GM12872 (cell line): ENCODE measurements at regions not wholly inside any gene's neighbourhood (a gene's known extent, or its start where the extent isn't known, plus 50 kb on each side); places are given as distances from the start of the nearest gene placed in this dataset.

Experiments used
- TF ChIP-seq, protein P1 (sequence below): IDR thresholded peaks from 3 replicates; pipeline ENCODE4 v1.5.1; 2011; ENCODE audit warnings: low read depth, mild to moderate bottlenecking, low read length, moderate library complexity; ENCODE audit not compliant: insufficient read depth

DNA sequence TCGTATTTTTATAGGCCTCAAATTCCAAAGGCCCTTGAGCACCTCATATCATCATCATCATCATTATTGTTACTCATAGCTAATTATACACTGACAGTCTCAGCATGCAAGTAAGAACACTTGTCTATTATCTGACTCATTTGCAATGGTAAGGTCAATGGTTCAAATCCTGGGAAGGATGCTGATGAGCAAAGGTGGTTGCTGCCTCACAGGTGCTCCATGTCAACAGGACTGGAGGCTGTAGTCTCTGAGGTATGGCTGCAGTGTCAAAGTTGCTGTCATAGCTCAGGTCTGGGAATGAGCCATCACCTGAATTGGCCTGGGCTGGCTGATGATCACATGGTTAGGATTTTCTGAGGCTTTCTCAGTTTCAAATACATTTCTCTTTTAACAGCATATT, 379.3 kb downstream of the BCL11A start:
- TF ChIP-seq, protein P1, sequence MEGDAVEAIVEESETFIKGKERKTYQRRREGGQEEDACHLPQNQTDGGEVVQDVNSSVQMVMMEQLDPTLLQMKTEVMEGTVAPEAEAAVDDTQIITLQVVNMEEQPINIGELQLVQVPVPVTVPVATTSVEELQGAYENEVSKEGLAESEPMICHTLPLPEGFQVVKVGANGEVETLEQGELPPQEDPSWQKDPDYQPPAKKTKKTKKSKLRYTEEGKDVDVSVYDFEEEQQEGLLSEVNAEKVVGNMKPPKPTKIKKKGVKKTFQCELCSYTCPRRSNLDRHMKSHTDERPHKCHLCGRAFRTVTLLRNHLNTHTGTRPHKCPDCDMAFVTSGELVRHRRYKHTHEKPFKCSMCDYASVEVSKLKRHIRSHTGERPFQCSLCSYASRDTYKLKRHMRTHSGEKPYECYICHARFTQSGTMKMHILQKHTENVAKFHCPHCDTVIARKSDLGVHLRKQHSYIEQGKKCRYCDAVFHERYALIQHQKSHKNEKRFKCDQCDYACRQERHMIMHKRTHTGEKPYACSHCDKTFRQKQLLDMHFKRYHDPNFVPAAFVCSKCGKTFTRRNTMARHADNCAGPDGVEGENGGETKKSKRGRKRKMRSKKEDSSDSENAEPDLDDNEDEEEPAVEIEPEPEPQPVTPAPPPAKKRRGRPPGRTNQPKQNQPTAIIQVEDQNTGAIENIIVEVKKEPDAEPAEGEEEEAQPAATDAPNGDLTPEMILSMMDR = no peak

DNA sequence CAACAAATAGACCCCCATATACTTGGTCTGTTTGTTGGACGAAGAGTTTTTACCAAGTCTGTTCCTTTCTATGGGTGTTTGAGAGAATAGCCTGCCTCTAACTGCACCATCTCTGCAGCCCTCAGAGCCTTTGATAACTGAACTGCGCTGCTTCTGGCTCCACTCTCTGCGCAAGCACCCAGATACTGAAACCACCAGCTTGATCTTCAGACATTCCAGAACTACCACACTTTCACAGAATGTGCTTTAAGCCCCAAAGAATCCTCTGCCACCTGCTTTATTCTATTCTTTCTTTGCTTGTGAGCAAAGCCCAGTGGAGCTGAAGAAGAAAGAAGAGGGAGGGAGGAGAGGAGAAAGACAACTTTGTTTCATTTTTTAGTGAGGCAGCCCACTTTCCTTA, 380.7 kb downstream of the BCL11A start:
- TF ChIP-seq, protein P1 = no peak

DNA sequence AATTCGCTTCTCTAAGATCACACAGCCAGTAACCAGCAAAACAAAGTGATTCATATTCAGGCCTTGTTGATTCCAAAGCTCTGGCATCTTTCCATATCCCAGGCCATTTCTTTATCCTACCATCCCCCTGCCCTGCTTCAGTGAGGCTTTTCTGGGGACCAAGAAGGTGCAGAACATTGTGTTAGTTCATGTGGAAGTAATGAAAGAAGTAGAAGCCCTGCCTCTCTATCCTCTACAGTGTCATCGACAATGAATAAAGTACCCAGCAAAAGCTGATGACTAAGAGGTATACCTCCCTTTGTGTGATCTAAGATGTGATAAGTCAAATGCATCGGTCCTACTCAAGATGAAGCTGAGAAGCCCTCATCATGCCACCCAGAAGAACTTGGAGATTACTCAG, 383.2 kb downstream of the BCL11A start:
- TF ChIP-seq, protein P1 = no peak

DNA sequence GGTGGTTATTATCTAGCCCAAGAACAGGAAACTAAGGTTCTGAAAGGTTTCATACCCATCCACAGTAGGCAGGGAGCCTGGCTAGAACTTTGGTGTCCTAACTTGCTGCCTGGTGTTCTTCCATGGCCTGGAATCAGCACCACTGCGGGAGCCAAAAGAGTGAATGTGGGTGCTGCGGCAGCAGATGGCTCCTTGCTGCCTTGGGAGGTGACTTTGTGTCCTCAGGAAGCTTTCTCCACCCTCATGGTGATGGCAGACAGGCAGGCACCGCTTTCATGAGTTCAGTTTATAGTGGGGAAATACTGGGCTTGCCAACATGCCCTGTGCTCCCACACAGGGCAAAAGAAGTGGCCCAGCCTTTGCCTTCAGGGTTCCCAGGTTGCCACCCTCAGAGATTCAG, 385.2 kb downstream of the BCL11A start:
- TF ChIP-seq, protein P1 = no peak

GRCh38 chr2:60167089-60167488, 386.4 kb downstream of the BCL11A start:
- TF ChIP-seq, protein P1 = no peak

GRCh38 chr2:60163691-60164090, 389.8 kb downstream of the BCL11A start:
- TF ChIP-seq, protein P1 = no peak

DNA sequence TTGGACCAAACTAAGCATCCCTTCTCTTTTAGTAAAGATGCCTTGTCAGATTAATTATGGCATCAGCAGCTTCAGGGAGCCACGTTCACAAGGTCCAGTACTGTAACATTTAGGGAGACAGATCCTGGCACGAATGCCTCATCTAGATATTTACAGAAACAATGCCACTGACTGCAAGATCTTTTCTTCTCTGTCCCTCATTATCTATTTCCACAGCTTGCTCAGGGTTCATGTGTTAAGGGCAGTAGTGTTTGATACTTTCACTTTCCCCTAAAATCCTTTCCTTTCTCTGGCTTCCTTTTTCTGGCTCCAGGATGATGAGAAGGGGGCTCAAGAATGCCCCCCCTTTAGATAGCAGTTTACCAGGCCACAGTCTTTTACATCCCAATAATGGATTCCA, 393.9 kb downstream of the BCL11A start:
- TF ChIP-seq, protein P1 = no peak

DNA sequence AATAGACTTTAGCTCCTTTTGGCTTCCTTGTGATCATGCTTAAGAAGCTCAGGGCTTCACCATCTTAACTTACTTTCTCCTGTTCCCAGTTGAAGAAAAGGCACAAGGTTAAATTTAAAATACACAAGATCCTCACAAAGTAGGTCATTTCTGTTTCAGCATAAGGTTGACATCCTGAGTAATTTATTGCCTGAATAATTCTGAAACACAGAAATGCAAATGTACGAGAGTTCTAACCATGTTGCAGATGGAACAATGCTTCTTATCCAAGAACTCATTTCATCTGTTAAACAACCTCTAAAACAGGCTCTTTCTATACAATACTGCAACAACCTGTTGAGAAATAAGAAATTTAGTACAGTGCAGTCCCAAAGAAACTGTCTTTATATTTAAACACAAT, 395.2 kb downstream of the BCL11A start:
- TF ChIP-seq, protein P1 = no peak
